ENCODE measurements at regions not wholly inside any gene's neighbourhood (a gene's known extent, or its start where the extent isn't known, plus 50 kb on each side); places are given as distances from the start of the nearest gene placed in this dataset.

GRCh38 chr5:152978141-152978835, 512.2 kb upstream of the GRIA1 start:
- DNase-seq (ENCODE audit: low read depth in 1 of 2, low spot score in 1 of 2), result no peak
- CTCF ChIA-PET, result no interaction called here
- no peak for ATAC-seq
- Histone ChIP-seq H3K4me1 (no peaks in the 10 kb centered on the region), H3K4me2 (no peak overlapping the region), H3K27ac (no peak overlapping the region), H3K4me3 (no peak overlapping the region), H3K9me3 (peaks cover 3% of the 10 kb centered on the region; the same call in 2 of the 3 replicates)
- no peak for TF ChIP-seq MAX (IDR thresholded peaks at IDR 0.05)
- TF ChIP-seq GATA3 (IDR thresholded peaks at IDR 0.05; ENCODE audit: borderline replicate concordance), result no peak
- no peak for TF ChIP-seq HEYL (CRISPR knock-in tag; IDR thresholded peaks at IDR 0.05)
- TF ChIP-seq PBX3 (IDR thresholded peaks at IDR 0.05), result no peak
- TF ChIP-seq, protein P1, sequence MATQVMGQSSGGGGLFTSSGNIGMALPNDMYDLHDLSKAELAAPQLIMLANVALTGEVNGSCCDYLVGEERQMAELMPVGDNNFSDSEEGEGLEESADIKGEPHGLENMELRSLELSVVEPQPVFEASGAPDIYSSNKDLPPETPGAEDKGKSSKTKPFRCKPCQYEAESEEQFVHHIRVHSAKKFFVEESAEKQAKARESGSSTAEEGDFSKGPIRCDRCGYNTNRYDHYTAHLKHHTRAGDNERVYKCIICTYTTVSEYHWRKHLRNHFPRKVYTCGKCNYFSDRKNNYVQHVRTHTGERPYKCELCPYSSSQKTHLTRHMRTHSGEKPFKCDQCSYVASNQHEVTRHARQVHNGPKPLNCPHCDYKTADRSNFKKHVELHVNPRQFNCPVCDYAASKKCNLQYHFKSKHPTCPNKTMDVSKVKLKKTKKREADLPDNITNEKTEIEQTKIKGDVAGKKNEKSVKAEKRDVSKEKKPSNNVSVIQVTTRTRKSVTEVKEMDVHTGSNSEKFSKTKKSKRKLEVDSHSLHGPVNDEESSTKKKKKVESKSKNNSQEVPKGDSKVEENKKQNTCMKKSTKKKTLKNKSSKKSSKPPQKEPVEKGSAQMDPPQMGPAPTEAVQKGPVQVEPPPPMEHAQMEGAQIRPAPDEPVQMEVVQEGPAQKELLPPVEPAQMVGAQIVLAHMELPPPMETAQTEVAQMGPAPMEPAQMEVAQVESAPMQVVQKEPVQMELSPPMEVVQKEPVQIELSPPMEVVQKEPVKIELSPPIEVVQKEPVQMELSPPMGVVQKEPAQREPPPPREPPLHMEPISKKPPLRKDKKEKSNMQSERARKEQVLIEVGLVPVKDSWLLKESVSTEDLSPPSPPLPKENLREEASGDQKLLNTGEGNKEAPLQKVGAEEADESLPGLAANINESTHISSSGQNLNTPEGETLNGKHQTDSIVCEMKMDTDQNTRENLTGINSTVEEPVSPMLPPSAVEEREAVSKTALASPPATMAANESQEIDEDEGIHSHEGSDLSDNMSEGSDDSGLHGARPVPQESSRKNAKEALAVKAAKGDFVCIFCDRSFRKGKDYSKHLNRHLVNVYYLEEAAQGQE (IDR thresholded peaks at IDR 0.05), result no peak
- no peak for TF ChIP-seq RARB (CRISPR knock-in tag; IDR thresholded peaks at IDR 0.05)
- no peak for TF ChIP-seq ELK1 (IDR thresholded peaks at IDR 0.05; ENCODE audit: low read depth, low read length)
- TF ChIP-seq, protein P2, sequence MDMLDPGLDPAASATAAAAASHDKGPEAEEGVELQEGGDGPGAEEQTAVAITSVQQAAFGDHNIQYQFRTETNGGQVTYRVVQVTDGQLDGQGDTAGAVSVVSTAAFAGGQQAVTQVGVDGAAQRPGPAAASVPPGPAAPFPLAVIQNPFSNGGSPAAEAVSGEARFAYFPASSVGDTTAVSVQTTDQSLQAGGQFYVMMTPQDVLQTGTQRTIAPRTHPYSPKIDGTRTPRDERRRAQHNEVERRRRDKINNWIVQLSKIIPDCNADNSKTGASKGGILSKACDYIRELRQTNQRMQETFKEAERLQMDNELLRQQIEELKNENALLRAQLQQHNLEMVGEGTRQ (IDR thresholded peaks at IDR 0.05), result no peak
- TF ChIP-seq HOXA7 (CRISPR knock-in tag; IDR thresholded peaks at IDR 0.05), result no peak
- TF ChIP-seq RAD21 (conservative IDR thresholded peaks at IDR 0.05 in 1 of 2, IDR thresholded peaks at IDR 0.05 in 1 of 2), result no peak
- TF ChIP-seq ESRRA (IDR thresholded peaks at IDR 0.05; ENCODE audit: borderline replicate concordance, low read length), result no peak
- TF ChIP-seq HOXB5 (CRISPR knock-in tag; IDR thresholded peaks at IDR 0.05), result no peak
- TF ChIP-seq RNF2 (IDR thresholded peaks at IDR 0.05; ENCODE audit: borderline replicate concordance, low read depth), result no peak
- TF ChIP-seq MYC (IDR thresholded peaks at IDR 0.05; ENCODE audit: borderline replicate concordance, low read length), result no peak
- no peak for TF ChIP-seq CEBPB (IDR thresholded peaks at IDR 0.05)
- no peak for TF ChIP-seq SREBF2 (IDR thresholded peaks at IDR 0.05)
- TF ChIP-seq SMC3 (IDR thresholded peaks at IDR 0.05), result no peak
- no peak for TF ChIP-seq MAZ (IDR thresholded peaks at IDR 0.05; ENCODE audit: borderline replicate concordance, low read depth, low read length)
- TF ChIP-seq, protein P3, sequence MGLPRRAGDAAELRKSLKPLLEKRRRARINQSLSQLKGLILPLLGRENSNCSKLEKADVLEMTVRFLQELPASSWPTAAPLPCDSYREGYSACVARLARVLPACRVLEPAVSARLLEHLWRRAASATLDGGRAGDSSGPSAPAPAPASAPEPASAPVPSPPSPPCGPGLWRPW (IDR thresholded peaks at IDR 0.05), result no peak
- FAIRE-seq, result no peak
- POLR2A ChIA-PET, result no interaction called here
- WGBS (ENCODE audit: missing lambda C conversion rate), result 0% methylated on average over 1 of the region's 1 CpG

- ChIA-PET CTCF (no interaction called here), POLR2A (no interaction called here)
- no peak overlapping the region for H3K27ac ChIP-seq
- no peak for ATAC-seq
- H3K4me2 ChIP-seq, result no peak overlapping the region
- no peak overlapping the region for H3K4me3 ChIP-seq
- DNase-seq (ENCODE audit: low read depth in 1 of 2, low spot score in 1 of 2), result no peak
- TF ChIP-seq RCOR1 (IDR thresholded peaks at IDR 0.05; ENCODE audit: low read depth, low read length) (no peak), RAD21 (conservative IDR thresholded peaks at IDR 0.05 in 1 of 2, IDR thresholded peaks at IDR 0.05 in 1 of 2) (no peak), SMC3 (IDR thresholded peaks at IDR 0.05) (no peak), GATA3 (IDR thresholded peaks at IDR 0.05; ENCODE audit: borderline replicate concordance) (no peak), FOSL2 (IDR thresholded peaks at IDR 0.05) (no peak), FOSL2 (CRISPR knock-in tag; IDR thresholded peaks at IDR 0.05) (no peak), PBX3 (IDR thresholded peaks at IDR 0.05) (no peak), TP53 (CRISPR knock-in tag; IDR thresholded peaks at IDR 0.05) (no peak)
- no peaks in the 10 kb centered on the region for H3K4me1 ChIP-seq
- no peak for FAIRE-seq
- WGBS (ENCODE audit: missing lambda C conversion rate), result 0% methylated on average over 1 of the region's 1 CpG
- no peaks in the 10 kb centered on the region; the same call in 2 of the 3 replicates for H3K9me3 ChIP-seq
These were observed 503.3 kb upstream of the GRIA1 start for GRCh38 chr5:152987131-152987530.
